Body of pancreas (tissue), 4 donors: ENCODE measurements at regions not wholly inside any gene's neighbourhood (a gene's known extent, or its start where the extent isn't known, plus 50 kb on each side); places are given as distances from the start of the nearest gene placed in this dataset.
"Not testable (repeated sequence)": the region's sequence is repeated elsewhere in the genome, so short reads cannot be mapped to it uniquely, and the experiment has no call there.

Experiments used
- CTCF ChIP-seq, 7 experiments: fragments of 450-650 bp in 4 of 7; fragments of 200-600 bp in 3 of 7; sonication (generic) in 3 of 7; IDR thresholded peaks; one replicate each; pipeline ENCODE4 v1.5.1; 2016 to 2019; ENCODE audit warnings: antibody characterized with exemption in 7 of 7
- POLR2A ChIP-seq, 3 donors: fragments of 450-650 bp; IDR thresholded peaks; one replicate each; pipeline ENCODE4 v1.6.1; 2016; ENCODE audit warnings: antibody characterized with exemption in 3 of 3, mild to moderate bottlenecking in 2 of 3

GRCh38 chr9:135412315-135413085 is 67.1 kb upstream of the PPP1R26 start:
- peak; percentile 100 for TF ChIP-seq CTCF (IDR thresholded peaks at IDR 0.05)
- TF ChIP-seq POLR2A (IDR thresholded peaks at IDR 0.05), result not testable (repeated sequence)
